ENCODE measurements at regions not wholly inside any gene's neighbourhood (a gene's known extent, or its start where the extent isn't known, plus 50 kb on each side); places are given as distances from the start of the nearest gene placed in this dataset.
A peak's percentile ranks its signal among the peaks of the same experiment; 100 is the strongest.
"Not testable (repeated sequence)": the region's sequence is repeated elsewhere in the genome, so short reads cannot be mapped to it uniquely, and the experiment has no call there.

DNA sequence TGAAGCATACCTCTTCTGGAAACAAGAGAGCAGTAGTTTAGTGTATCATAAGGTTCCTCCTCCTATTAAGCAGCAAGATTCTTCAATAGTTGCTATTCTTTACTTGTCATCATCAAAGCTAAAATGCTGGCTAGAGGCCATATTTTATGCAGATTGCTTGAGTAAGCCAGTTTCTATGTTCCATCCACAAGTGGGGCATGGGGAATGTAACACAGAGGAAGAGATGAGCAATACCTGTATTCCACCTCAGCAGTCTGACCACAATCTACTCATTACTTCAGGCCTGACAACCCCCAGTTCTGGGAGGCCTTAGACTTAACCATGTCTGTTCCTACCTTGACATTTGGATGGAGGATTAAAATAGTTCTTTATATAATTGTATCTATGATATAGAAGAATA, 423.6 kb downstream of the BTG1 start:
- H3K27ac ChIP-seq, result no peak overlapping the region
- DNase-seq (ENCODE audit: low read depth, low spot score), result peak; percentile 90

DNA sequence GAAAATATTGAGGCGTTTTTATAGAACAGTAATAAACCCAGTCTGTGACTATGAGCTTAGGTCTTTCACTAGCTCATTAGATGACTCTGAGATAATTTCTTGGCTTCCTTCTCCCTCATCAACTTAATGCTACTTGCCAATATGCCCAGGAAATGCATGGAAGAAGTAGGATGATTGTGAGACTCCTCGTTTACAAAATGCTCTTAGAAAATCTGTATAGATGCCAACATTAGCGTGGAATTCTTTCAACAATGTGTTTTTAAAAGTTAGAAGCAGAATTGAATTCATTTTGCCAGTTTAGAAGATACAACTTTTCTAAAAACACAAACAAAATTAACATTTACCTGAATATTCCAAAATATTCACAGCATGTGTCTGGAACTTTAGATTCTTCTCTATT, 424.6 kb downstream of the BTG1 start:
- DNase-seq (ENCODE audit: low read depth, low spot score), result no peak

DNA sequence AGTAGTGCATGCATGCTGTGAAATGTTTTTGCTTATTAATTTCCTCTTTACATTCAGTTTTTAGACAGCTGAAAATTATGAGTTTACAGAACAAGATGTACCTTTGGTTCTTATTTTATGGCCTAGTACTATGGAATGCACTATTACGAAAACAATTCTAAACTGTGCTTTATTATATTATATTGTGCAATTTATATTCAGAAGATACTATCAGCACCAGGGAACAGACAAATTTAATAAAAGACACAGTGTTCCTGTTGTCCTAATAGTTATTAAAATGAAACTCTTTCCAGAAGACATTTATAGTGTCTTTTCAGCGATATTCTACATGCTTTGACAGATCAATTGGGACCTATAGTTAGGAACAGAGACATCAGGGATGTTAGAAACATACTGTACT, 427.3 kb downstream of the BTG1 start:
- DNase-seq (ENCODE audit: low read depth, low spot score), result no peak
- H3K27ac ChIP-seq, result no peak overlapping the region

More for the DNA sequence above, 424.6 kb downstream of the BTG1 start:
- no peak overlapping the region for H3K27ac ChIP-seq

DNA sequence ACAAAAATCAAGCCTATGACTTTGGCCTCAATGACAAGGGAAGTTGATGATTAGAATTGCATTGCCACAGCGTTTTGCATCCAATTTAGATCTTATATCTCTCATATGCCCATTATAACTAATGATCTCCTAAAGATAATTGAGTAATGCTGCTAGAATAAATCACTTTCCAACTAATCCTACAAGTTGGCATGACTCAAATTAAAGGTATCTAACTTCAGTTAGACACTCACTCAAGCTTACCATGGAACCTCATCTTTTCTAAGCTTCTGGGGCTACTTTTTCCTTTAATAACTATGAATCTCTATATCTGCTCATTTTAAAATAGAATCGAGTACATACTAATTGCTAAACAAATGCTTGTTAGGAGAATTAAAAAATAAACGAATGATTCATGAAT, 427.8 kb downstream of the BTG1 start:
- no peak for DNase-seq (ENCODE audit: low read depth, low spot score)
- no peak overlapping the region for H3K27ac ChIP-seq

DNA sequence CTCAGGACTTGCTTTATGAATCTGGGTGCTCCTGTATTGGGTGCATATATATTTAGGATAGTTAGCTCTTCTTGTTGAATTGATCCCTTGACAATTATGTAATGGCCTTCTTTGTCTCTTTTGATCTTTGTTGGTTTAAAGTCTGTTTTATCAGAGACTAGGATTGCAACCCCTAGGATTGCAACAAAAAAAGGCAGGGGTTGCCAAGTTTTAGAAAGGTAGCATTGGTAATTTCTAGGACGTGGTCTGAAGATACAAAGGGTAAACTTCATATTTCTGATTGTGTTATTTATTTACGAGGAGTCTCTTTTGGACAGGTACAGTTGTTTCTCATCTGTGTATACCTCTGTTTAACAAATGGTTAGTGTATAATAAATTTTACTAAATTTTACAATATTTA, 433.7 kb downstream of the BTG1 start:
- DNase-seq (ENCODE audit: low read depth, low spot score); H3K27ac ChIP-seq: not testable (repeated sequence)

DNA sequence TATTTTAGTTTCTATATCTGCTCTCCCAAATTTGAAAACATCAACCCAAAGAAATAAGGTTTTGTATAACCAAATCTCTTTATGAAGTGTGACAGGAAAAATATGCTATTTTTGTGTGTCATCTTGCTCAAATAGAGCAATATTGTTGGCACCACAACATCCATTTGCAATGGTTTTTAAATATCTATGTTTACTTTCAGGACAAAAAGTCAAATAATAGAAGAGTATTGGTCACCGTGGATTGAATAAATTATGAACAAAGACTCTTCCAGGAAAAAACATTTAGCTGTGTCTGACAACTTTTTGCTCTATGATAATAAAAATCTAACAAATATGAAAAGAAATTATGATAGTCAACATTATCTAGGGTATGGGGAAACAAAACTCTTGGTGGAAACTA, 439.2 kb downstream of the BTG1 start:
- DNase-seq (ENCODE audit: low read depth, low spot score), result no peak
- no peak overlapping the region for H3K27ac ChIP-seq

DNA sequence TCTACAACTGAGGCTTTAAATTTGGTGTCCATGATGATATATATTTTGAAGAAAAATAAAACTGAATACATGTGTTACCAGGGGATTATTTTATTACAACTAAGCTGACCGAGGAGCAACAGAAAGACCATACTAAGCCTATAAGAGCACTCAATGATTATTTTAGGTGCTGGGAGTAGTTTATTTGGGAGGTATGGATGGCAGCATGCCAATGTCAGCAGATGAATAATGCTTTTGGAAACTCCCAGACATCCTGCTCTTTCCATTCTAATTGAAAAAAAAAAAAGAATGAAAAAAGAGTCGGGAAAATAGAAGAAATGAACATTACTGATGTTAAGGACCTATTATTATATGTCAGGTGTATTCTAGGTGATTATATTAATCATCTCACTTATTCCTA, 441.2 kb downstream of the BTG1 start:
- no peak overlapping the region for H3K27ac ChIP-seq
- DNase-seq (ENCODE audit: low read depth, low spot score), result no peak

DNA sequence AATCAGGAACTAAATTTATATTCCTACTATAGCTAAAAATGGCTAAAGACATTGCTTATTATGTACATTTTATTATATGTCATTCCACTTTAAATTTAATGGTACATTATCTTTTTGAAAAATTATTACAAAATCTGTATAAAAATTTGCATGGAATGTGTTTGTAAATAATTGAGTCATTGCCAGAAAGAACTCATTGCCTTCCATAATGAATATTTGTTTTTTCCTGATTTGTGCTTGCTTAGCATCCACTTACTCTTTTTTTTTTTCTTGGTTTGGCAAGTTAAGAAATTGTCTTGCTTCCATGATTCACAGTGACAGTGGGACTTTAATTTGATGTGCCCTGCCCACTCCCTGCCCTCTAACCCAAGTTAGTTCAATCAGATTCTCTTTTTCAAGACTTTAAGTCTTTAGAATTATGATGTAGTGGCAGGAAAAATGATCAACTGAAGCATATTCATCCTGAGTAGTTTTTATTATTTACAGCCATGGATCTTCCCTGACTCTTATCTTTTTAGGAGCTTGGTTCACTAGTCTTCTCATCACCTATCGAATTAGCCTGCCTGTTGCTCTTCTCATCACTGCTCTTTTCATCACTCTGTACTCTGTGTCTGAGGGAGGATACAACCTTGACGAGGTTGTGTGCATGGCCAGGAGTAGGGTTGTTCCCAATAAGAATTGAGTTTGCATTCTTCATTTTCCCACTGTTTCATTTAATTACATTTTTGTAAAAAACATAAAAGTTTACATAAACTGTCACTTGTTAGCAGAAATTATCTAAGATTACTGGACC, 442.0 kb downstream of the BTG1 start:
- H3K27ac ChIP-seq, result no peak overlapping the region
- no peak for DNase-seq (ENCODE audit: low read depth, low spot score)

DNA sequence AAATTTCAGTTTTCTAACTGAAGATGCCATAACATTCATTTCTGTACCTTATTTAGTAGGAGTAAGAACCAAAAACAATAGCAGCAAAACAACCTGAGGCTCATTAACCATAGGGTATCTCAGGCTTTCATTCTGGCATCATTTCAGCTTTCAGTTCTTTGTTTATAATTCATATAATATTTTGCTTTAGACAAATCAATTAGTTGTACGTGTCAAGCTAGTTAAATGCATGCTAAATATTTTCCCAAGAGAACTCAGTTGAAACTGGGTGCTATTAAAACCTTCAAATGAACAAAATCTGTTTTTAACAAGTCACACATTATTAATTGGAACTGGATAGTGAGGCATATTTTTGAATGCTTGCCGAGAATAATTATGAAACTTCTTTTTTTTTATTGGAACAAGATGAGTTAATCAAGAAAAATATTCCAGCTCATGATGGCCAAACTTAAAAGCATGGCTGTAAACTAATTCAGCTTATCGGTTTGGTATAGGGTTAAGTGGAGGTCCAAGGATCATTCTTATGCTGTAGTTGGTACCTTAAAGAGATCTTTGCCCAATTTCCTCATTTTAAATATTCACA, 442.7 kb downstream of the BTG1 start:
- no peak overlapping the region for H3K27ac ChIP-seq
- DNase-seq (ENCODE audit: low read depth, low spot score), result no peak

DNA sequence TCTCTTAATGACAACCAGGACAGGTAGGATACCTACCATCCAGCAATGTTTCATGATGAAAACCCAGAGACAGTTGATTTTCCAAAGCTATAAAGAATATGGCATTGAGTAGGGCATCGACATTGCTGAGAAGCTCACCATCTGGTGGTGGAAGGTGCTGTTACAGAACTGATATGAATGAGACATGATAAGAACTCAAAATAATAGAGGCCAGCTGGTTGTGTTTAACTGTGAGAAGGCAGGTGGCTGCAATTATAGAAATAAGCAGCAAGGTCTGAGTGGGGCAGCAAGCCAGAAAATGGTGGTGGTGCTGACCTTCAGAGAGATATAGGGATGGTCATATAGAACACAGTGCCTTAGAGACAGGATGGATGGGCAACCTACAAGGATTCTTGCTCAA, 449.7 kb downstream of the BTG1 start:
- DNase-seq (ENCODE audit: low read depth, low spot score), result no peak
- H3K27ac ChIP-seq, result no peak overlapping the region

DNA sequence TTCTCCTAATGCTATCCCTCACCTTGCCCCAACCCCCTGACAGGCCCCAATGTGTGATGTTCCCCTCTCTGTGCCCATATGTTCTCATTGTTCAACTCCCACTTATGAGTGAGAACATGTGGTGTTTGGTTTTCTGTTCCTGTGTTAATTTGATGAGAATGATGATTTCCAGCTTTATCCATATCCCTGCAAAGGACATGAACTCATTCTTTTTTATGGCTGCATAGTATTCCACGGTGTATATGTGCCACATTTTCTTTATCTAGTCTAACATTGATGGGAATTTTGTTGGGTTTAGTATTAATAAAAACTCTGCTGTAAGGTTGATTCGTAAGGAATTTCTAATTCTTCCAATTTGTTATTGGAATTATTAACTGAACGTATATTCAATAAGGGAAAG, 450.2 kb downstream of the BTG1 start:
- not testable (repeated sequence) for H3K27ac ChIP-seq; DNase-seq (ENCODE audit: low read depth, low spot score)

DNA sequence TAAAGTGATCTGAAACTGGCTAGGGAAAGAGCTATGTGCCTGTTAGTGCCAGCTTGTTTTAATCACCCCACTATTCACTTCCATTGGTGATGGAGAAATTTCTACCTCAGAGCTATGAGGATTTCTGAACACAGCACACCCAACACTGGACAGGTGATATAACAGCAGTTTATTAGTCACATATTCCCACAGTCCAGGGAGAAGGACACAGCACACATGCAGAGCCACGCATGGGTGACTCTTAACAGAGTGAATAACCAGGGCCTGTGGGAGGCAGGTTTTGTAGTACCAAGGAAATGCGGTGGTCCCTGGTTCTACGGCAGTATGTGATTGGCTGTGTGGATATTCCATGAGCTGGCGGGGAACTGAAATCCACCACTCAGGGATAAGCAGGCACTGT, 455.1 kb downstream of the BTG1 start:
- H3K27ac ChIP-seq, result no peak overlapping the region
- no peak for DNase-seq (ENCODE audit: low read depth, low spot score)

DNA sequence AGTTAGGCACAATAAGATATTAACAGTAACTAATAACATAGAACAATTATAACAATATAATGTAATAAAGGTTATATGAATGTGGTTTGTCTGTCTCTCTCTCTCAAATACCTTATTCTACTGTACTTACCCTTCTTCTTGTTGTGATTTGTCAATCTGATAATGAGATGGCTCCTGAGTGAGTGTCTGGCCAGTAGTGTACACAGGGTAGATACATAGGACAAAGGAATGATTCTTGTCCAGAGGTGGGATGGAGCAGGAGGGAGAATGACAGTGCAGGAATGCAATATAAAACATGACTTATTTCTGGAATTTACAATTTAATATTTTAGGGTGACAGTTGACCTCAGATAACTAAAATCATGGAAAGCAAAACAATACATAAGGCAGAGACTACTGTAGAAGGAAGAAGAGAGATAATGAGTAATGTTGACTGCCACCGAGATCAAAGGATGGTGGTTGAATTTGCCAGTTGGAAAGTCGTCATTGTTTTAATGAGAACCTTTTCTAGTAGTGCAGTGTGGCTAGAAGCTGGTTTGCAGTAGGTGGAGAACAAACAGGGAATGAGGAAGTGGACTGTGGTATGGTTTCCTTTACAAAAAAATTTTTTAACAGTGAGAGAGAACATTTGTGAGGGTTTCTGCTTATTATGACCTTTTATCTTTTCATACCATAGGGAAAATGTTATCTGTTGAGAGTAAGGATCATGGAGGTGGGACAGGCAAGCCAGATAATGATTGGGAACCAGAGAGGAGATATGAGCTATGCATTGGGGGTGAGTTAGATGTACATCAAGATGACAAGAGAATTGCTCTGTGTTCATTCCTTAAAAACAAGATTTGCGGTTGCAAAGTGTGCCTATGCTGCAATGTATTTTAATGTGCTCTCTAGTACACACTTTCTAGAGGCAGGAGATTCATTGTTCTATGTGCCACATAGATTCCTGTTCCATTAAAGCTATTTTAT, 458.3 kb downstream of the BTG1 start:
- peak overlapping the region; percentile 16 for H3K27ac ChIP-seq
- DNase-seq (ENCODE audit: low read depth, low spot score), result peak; percentile 41

DNA sequence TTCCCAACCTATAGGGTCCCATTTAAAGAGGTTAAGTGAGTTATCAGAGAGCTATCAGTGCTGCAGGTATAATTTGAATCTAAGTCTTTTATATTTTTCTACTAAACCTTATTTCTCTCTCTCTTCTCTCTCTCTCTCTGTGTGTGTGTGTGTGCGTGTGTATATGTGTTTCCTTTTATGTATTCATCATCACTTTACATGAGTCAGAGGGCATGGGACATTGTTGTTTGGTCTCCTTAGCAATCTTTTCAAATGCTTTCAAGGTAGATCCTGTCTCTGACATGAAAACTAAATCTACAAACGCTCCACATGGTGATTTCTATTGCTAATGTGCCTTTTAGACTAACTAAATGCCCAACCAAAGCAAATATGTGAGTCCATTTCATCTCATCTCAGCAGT, 459.7 kb downstream of the BTG1 start:
- peak overlapping the region; percentile 16 for H3K27ac ChIP-seq
- DNase-seq (ENCODE audit: low read depth, low spot score), result peak; percentile 76

DNA sequence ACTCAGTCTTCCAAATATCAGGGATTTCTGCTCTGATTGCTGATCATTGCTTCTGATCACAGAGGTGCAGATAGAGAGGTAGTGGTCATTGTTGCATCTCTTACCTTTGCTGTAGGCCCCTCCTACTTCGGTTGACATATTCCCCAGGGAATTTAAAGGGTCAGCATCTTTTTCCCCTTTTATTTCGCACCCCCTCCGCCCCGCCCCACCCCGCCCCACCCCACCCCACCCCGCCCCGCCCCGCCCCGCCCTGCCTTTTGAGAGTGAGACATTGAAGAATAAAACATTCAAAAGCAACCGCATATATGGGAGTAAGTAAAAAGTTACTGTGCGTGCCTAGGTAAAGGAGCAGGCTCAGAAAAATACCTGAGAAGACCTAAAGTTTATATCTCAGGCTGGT, 463.9 kb downstream of the BTG1 start:
- no peak overlapping the region for H3K27ac ChIP-seq

DNA sequence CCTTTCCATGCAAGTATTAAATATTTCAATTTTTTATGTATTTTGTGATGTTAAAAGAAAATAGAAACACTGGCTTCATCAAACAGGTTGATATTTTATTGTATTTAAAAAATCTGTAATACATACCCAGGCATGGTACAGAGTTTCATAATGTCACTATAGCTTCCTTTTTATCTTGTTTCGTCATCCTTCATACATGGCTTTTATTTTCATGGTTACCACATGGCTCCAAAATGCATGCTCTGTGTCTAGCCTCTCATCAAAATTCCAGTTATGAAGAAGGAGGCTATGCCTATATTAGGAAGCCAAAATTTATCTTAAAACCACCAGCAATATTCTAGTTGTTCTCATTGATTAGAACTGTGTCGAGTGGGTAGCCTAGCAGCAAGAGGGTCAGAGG, 464.8 kb downstream of the BTG1 start:
- H3K27ac ChIP-seq, result no peak overlapping the region
- no peak for DNase-seq (ENCODE audit: low read depth, low spot score)

More for the DNA sequence above, 463.9 kb downstream of the BTG1 start:
- no peak for DNase-seq (ENCODE audit: low read depth, low spot score)

DNA sequence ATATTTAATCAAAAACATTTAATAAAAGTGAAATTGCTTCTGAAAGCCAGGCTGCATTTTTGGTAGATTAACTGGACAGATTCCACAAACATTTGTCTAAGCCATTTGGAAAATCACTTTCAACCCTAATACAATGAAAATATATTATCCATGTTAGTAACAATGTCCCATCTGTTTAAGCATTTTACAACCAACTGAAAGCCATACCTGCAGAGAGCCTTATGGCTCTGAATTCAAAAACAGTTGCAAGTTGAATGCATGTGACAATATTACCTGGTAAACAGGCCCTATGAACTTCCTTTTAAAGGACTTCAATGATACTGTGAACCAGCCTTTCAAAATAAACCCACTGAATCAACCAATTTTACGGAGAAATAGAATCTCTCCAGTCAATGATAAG, 468.1 kb downstream of the BTG1 start:
- H3K27ac ChIP-seq, result no peak overlapping the region
- no peak for DNase-seq (ENCODE audit: low read depth, low spot score)

DNA sequence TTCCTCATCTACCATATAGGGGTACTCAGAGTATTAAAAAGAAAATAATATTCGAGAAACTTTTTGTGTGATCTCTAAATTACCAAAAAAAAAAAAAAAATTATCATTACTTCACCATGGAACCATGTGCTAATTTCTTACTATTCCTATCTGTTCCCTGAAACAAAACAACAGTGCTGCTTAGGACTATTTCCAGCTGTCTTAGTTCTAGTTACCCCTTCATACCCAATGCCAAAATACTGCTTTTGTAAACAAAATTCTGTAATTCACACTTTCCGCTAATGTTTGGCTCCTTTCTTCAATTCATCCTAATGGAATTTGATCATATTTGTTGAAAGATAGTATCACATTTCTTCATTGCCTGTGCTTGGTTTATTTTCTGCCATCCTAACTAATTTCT, 470.2 kb downstream of the BTG1 start:
- no peak for DNase-seq (ENCODE audit: low read depth, low spot score)
- H3K27ac ChIP-seq, result no peak overlapping the region

DNA sequence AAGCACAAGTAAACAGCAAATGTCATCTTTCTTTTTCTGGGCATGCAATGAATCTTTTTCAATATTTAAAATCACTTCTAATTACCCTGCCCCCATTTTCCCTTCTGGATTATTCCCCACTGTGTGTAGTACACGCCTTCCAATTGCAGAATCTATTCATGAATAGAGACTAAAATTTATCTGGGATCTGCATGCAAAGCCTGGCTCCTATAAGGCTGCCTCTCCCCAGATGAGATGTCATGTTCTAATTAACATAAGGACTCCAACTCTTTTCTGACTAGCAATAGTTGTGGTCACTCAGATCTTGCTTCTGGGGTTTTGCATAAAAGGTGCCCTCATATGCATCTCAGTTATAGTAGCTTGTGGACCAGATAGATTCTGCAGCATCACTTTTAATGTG, 473.5 kb downstream of the BTG1 start:
- H3K27ac ChIP-seq, result no peak overlapping the region

DNA sequence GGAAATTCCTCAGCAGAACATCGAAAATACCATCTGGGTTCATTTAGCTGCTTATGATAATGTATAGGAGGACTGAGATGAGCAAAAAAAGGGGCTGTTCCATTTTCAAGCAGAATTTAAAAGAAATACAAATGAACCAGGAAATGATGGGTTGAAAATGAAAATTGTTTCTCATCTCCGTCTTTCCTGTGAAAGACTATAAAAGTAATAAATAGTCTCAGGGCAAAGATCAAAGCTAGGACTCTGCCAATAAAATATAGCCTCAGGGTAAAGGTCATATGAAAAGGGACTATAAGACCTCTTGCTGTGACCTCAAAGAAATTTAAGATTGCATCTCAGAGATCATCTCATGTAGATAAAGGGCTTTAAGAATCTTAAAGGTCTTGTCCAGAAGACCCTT, 478.0 kb downstream of the BTG1 start:
- no peak overlapping the region for H3K27ac ChIP-seq
- DNase-seq (ENCODE audit: low read depth, low spot score), result no peak

More for the DNA sequence above, 473.5 kb downstream of the BTG1 start:
- DNase-seq (ENCODE audit: low read depth, low spot score), result no peak

DNA sequence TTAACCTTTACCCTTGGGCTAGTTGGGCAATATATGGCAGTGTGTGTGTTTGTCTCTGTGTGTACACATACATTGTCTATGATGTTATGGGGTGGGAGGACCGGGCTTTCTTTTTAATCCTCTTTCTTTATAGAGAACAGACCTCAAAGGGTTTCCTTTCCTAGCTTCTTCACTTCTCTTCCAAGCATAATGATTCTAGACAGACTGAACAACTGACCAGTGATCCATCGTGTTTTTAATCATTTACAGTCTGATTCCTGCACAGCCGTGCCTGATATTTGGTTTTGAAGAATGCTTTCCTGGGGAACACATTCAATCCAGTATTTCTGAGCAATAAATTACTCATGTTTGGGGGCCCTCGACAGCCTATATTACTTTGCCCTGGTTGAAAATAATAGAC, 481.1 kb upstream of the DCN start:
- DNase-seq (ENCODE audit: low read depth, low spot score), result no peak
- H3K27ac ChIP-seq, result no peak overlapping the region
